Activated CD4-positive, alpha-beta T cell treated with anti-CD3 and anti-CD28 coated beads for 4 hours (primary cell): ENCODE measurements at regions not wholly inside any gene's neighbourhood (a gene's known extent, or its start where the extent isn't known, plus 50 kb on each side); places are given as distances from the start of the nearest gene placed in this dataset.

ENCODE experiments used
- DNase-seq, 2 donors: peaks; one replicate each; pipeline ENCODE4 v3.0.0-alpha.2; 2020

DNA sequence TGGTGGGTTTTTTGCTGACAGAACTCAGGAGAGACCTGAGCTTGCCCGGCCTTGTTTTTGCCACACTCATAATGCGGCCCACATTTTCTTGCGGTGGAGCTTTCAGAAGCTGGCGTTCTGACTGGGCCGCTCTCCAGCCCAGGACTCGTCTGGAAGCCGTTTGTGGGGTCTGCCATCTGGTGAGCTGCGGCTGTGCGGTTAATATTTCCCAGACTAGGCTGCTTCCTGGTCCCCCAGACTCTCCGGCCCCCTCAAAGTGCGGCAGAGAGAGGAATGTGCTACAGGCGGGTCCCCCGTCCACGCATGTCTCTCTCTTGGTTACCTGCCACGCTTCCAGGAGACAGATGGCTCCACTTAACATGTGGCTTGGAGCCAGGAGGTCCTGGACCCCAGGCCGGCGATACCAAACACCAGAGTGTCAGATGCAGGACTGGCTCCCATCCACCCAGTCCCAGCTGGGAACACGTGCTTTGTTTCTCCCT is 128.9 kb upstream of the PMEPA1 start:
- DNase-seq, result no peak

- no peak for DNase-seq
Observed at GRCh38 chr20:57837208-57838035, 127.6 kb upstream of the PMEPA1 start.

DNA sequence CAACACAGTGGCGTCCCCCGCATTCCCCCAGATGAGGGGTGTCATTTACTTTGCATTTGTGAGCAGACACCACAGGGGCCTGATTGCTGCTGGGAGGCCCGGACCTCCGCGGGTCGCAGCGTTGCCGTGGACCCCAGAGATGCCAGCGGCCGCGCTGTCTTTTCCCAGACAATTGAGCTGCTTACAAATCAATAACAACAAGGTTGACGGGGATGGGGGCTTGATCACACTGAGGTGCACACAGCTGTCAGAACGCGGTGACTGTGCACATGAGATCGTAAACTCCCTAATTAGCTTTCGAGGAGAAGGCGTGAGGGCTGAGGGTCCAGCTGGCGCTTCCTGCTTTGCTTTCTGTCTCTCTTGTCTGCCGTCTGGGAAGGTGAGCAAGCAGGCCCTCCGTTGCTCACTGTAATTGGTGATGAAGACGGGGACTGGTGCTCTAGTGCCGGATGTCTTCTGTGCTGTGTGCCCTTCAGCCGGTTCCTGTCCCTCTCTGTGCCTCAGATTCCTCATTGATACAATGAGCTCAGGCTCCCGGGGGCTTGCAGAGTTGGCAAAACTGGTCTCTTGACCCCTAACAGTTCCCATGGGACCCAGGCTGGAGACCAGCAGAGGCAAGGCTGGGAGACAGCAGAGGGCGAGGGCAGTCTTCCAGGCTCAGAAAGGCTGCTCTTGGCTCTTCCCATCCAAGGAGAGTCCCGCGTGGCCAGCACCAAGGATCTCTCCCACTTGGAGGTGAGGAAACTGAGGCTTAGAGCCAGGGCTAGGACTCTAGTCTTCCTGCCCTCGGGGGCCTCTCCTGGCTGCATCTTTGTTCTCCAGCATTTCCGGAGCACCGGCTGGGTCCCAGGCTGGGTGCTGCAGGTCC is 126.0 kb upstream of the PMEPA1 start:
- DNase-seq, result no peak

DNA sequence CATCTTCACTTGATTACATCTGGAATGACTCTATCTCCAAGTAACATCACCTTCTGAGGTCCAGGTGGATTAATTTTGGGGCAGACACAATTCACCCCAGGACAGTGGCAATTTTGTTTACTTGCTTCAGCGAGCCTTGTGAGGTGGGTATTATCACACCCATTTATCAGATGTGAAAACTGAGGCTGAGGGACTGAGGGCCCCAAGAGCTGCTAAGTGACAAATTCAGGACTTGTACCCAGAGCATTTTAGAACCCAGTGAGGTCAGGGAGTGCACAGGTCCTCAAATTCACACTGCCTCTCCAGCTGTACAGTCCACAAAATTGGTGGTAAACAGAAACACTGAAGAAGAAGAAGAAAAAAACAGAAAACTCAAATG is 125.2 kb upstream of the PMEPA1 start:
- DNase-seq, result no peak

DNA sequence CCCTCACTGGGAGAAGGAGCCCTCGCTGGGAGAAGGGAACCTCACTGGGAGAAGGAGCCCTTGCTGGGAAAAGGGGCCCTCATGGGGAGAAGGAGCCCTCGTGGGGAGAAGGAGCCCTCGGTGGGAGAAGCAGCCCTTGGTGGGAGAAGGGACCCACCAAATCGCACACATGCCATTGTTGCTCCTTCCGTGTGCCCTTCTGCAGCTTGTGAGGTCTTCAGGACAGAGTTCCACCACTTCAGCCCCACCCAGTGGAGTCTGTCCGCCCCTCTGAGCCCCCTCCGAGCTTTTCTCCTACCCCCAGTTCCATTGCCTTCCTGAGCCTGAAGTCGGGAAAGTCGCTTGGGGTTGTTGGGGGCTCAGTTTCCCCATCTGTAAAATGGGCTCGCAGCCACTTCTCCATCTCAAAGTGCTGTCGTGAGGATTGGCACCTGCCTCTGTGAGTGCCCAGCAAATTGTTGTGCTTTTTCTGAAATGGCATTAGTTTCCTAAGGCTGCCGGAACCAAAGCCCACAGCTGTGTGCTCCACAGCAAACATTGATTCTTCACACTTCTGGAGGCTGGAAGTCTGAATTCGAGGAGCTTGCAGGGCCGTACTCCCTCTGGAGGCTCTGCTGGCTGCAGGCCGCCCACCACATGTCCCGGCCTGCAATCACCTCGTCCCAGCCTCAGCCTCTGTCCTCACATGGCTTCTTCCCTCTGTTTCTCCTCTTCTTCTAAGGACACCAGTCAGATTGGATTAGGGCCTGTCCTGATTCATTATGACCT is 124.7 kb upstream of the PMEPA1 start:
- no peak for DNase-seq

DNA sequence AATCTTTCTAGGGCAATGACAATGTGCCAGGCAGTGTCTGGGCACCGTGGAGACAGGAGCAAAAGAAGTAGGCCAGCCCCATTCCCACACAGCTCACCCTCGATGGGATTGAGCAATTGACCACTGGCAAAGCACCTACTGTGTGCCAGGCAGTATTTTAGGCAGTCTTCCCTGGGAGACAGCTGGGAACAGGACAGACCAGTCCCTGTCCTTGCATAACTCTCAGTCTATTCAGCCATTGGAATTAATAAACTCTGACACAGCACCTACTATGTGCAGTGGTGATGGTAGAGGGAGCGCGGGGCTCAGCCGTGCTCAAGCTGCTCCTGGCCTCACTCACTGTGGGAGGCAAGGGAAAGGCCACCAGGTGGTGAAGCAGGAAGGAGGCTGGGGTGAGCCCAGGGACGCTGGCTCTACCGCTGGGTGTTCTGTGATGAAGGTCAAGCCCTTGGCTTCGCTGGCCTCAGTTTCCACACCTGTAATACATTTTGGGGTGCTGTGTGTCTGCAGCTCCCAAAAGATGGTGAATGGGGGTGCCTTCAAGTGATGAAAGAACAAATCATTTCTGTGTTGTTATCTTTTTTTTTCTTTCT is 122.3 kb upstream of the PMEPA1 start:
- no peak for DNase-seq

GRCh38 chr20:57831326-57831992 is 121.6 kb upstream of the PMEPA1 start:
- DNase-seq, result no peak

GRCh38 chr20:57830515-57830895 is 120.7 kb upstream of the PMEPA1 start:
- no peak for DNase-seq

DNA sequence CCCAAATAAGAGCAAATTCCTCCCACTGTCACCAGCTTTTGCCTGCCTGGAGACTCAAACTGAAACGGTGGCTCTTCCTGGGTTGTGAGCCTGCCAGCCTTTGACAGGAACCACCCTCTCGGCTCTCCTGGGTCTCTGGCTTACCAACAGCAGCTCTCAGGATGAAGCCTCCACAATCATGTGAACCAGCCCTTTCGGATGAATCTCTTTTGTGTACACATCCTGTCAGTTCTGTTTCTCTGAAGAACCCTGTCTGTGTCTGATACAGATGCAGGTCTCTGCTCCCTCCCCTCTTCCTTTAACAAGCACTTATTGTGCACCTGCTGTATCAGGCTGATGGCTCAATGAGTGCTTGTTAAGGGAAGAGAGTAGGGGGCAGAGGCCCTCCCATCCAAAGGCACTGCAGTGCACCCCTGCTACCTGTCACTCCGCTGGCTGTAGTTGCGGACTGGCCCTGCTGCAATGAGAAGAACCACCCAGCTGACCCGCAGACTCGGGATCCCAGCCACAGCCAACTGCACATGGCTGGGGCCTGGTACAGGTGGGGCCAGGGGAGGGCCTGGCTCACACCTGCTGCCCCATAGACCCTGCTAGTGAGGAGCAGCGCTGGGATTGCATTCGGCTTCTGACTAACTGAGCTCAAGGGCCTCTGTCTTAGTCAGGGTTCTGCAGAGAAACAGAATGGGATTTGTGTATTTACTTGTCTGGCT is 120.1 kb upstream of the PMEPA1 start:
- no peak for DNase-seq

DNA sequence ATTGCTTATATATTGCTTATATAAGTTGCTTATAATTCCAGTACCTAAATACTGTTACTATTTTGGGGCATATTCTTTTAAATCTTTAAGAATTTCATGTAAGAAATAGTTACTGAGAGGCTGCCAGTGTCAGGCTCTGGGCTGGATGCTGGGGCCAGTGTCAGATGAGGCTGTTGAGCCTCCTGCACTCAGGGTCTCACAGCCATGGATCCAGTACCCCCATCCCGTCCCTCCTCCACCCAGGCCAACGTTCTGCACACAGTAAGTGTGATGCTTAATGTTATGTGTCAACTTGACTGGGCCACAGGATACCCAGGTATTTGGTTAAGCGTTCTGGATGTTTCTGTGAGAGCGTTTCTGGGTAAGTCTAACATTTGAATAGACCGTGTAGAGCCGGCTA is 119.5 kb upstream of the PMEPA1 start:
- no peak for DNase-seq

DNA sequence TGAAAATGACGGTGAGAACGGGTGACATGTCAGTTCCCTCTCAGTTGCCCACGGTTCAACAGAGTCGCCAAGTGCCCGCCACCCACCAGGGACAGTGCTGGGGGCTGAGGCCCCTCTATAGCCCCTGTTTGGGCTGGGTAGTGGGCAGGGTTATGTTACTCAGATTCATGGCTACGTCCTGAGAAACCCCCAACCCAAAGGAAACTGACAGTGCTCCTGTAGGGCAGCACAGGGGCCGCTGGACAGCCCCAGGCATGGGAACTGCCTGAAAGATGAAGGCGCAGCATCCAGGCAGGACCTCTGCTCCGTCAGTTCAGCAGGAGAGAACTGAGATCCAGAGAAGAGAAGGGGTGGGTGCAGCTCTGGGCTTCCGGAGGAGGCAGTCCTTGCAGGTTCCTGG is 118.9 kb upstream of the PMEPA1 start:
- no peak for DNase-seq

GRCh38 chr20:57826666-57827287 is 117.0 kb upstream of the PMEPA1 start:
- DNase-seq, result no peak

- no peak for DNase-seq
Observed at GRCh38 chr20:57824909-57825308, 115.1 kb upstream of the PMEPA1 start.

- no peak for DNase-seq
Observed at GRCh38 chr20:57821935-57822334, 112.1 kb upstream of the PMEPA1 start.

- DNase-seq, result no peak
Observed at GRCh38 chr20:57819691-57820380, 110.0 kb upstream of the PMEPA1 start.

GRCh38 chr20:57819291-57819690 is 109.5 kb upstream of the PMEPA1 start:
- no peak for DNase-seq

DNA sequence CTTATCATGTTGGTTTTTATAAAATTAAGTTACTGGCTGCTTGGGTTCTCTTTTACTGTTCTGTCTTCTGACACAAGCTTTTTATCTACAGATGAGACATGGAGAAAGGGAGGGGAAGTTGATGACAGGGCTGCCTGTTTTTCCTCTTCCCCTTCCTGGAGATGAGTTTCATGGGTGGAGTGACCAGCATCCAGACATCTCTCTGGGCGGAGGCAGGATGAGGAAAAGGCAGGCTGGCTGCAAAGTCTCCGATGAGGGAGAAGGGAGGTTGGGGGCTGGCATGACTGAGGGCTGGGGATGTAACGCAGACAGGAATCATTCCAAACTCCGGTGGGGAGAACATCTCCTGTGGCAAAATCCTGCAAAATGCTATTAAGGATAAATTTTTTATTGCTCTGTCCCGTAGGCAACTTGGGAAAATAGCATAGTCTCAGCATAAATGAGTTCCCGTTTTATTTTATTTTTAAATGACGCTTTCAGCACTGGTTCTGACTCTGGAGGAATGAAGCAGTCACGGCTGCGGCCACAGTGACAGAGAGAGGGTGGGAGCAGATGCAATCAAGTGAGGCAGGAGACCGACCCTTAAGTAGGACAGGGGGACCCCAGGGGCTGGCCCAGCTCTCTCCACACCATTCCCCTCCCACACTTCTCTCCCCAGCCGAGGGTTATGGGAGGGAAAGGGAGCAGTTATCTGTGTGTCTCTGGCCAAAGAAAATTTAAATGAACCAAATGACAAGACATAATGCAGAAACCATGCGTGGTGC is 108.8 kb upstream of the PMEPA1 start:
- no peak for DNase-seq

GRCh38 chr20:57815405-57815804 is 105.6 kb upstream of the PMEPA1 start:
- no peak for DNase-seq

DNA sequence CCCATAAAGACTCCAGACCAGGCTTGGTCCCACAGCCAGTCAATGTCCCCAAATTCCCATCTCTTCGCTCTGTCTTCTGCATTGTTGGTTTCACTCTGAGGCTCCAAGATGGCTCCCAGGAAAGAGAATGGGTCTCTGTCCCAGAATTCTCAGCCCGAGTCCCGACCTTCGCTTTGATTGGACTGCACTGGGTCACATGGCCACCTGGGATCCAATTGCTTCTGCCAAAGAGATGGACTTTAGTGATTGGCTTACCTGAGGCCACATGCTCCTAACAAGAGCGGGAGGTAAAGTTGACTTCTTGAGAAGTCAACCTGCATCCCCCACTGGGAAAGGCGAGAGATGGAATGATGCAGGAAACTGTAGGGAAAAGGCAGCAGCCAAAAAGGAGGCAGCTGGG is 104.7 kb upstream of the PMEPA1 start:
- no peak for DNase-seq
